K562 (cell line): ENCODE measurements at regions not wholly inside any gene's neighbourhood (a gene's known extent, or its start where the extent isn't known, plus 50 kb on each side); places are given as distances from the start of the nearest gene placed in this dataset.

Experiments used
- ARHGAP35 ChIP-seq: fragments of 450-650 bp; IDR thresholded peaks from 2 replicates; pipeline ENCODE4 v1.6.1; 2018; ENCODE audit not compliant: partially characterized antibody
- ETS2 ChIP-seq: IDR thresholded peaks from 2 replicates; pipeline ENCODE4 v1.6.1; 2016; ENCODE audit warnings: borderline replicate concordance, missing genetic modification characterization, mild to moderate bottlenecking, moderate library complexity, missing compliant biosample characterization; ENCODE audit not compliant: poor library complexity, severe bottlenecking
- ILK ChIP-seq: fragments of 450-650 bp; IDR thresholded peaks from 2 replicates; pipeline ENCODE4 v1.6.1; 2016; ENCODE audit warnings: missing genetic modification characterization, low read depth, mild to moderate bottlenecking, missing compliant biosample characterization, moderate library complexity, borderline replicate concordance
- JUND ChIP-seq, 2 experiments: IDR thresholded peaks; 2 replicates in 1 of 2; 3 replicates in 1 of 2; pipeline ENCODE4 v1.6.1; 2011; ENCODE audit warnings: borderline replicate concordance in 2 of 2, low read depth in 2 of 2, low read length in 2 of 2, improper control_type of control experiment in 1 of 2, missing biosample characterization in 1 of 2, missing genetic modification characterization in 1 of 2, missing genetic modification reagents in 1 of 2
- KLF13 ChIP-seq: fragments of 450-650 bp; IDR thresholded peaks from 2 replicates; pipeline ENCODE4 v1.6.1; 2016; ENCODE audit warnings: missing genetic modification characterization, low read depth, mild to moderate bottlenecking, missing compliant biosample characterization, moderate library complexity, borderline replicate concordance
- ZBTB17 ChIP-seq: fragments of 450-650 bp; formaldehyde crosslinking; IDR thresholded peaks from 2 replicates; pipeline ENCODE4 v1.4.0; 2020; ENCODE audit warnings: mild to moderate bottlenecking
- ZNF311 ChIP-seq: fragments of 250-450 bp; sonication (Bioruptor Pico); IDR thresholded peaks from 2 replicates; pipeline ENCODE4 v1.4.0; 2020; ENCODE audit warnings: mild to moderate bottlenecking, moderate library complexity
- ZNF318 ChIP-seq, 2 experiments: fragments of 450-650 bp; IDR thresholded peaks; 2 replicates each; pipeline ENCODE4 v1.6.1; 2016; ENCODE audit warnings: mild to moderate bottlenecking in 2 of 2, borderline replicate concordance in 1 of 2, low read depth in 1 of 2, moderate library complexity in 1 of 2
- ZNF324 ChIP-seq: fragments of 250-450 bp; sonication (Bioruptor Pico); IDR thresholded peaks from 2 replicates; pipeline ENCODE4 v1.4.0; 2020; ENCODE audit warnings: mild to moderate bottlenecking
- TF ChIP-seq, protein P1 (sequence below): IDR thresholded peaks from 3 replicates; pipeline ENCODE4 v1.6.1; 2011; ENCODE audit warnings: borderline replicate concordance, mild to moderate bottlenecking; ENCODE audit not compliant: insufficient read length, insufficient read depth
- TF ChIP-seq, protein P2 (sequence below): fragments of 450-650 bp; conservative IDR thresholded peaks from 2 replicates; pipeline ENCODE4 v1.6.1; 2016; ENCODE audit warnings: missing genetic modification characterization, low read depth, mild to moderate bottlenecking, control low read depth, missing compliant biosample characterization
- TF ChIP-seq, protein P3 (sequence below): fragments of 250-450 bp; sonication (Bioruptor Pico); IDR thresholded peaks from 2 replicates; pipeline ENCODE4 v1.8.0; 2021; ENCODE audit warnings: borderline replicate concordance, mild to moderate bottlenecking, moderate library complexity; ENCODE audit not compliant: poor library complexity, severe bottlenecking

DNA sequence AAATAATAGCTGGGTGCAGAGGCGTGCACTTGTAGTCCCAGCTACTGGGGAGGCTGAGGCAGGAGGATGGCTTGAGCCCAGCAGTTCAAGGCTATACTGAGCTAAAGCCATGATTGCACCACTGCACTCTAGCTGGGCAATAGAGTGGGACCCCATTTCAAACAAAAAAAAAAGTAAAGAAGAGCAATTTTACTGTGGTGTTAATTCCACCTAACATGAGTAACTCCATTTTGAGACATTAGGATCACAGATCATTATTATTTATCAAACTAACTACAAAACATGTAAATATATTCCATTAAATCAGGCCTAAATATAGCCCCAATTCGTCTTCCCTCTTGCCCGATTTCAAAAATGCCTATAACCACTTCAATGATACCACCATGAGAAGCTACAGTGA is 104.8 kb upstream of the TRIM24 start (continued):
- TF ChIP-seq ARHGAP35 (no peak), ZNF324 (peak; percentile 54; the same call in 1 of the 2 replicates), KLF13 (tag) (0 out of 2 replicates have a peak, but pooled peaks have one; percentile 66), ZNF318 (IDR thresholded peaks at IDR 0.05; ENCODE audit: borderline replicate concordance in 1 of 2, low read depth in 1 of 2) (no peak), ETS2 (tag) (peak; percentile 57), ZBTB17 (peak; percentile 76; the same call in 1 of the 2 replicates), JUND (IDR thresholded peaks at IDR 0.05; ENCODE audit: borderline replicate concordance, low read depth, low read length) (no peak), JUND (tag; IDR thresholded peaks at IDR 0.05; ENCODE audit: borderline replicate concordance, low read depth, low read length) (peak; percentile 54; the same call in 1 of the 3 replicates), ZNF311 (CRISPR knock-in tag) (peak; percentile 85), ILK (tag) (peak; percentile 78; the same call in 1 of the 2 replicates)
- TF ChIP-seq, protein P1, sequence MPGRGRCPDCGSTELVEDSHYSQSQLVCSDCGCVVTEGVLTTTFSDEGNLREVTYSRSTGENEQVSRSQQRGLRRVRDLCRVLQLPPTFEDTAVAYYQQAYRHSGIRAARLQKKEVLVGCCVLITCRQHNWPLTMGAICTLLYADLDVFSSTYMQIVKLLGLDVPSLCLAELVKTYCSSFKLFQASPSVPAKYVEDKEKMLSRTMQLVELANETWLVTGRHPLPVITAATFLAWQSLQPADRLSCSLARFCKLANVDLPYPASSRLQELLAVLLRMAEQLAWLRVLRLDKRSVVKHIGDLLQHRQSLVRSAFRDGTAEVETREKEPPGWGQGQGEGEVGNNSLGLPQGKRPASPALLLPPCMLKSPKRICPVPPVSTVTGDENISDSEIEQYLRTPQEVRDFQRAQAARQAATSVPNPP: no peak
- TF ChIP-seq, protein P2, sequence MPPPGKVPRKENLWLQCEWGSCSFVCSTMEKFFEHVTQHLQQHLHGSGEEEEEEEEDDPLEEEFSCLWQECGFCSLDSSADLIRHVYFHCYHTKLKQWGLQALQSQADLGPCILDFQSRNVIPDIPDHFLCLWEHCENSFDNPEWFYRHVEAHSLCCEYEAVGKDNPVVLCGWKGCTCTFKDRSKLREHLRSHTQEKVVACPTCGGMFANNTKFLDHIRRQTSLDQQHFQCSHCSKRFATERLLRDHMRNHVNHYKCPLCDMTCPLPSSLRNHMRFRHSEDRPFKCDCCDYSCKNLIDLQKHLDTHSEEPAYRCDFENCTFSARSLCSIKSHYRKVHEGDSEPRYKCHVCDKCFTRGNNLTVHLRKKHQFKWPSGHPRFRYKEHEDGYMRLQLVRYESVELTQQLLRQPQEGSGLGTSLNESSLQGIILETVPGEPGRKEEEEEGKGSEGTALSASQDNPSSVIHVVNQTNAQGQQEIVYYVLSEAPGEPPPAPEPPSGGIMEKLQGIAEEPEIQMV: peak; percentile 75
- TF ChIP-seq, protein P3, sequence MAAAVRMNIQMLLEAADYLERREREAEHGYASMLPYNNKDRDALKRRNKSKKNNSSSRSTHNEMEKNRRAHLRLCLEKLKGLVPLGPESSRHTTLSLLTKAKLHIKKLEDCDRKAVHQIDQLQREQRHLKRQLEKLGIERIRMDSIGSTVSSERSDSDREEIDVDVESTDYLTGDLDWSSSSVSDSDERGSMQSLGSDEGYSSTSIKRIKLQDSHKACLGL (CRISPR knock-in tag): peak; percentile 49
